Ammon's horn (tissue), 1 donor: ENCODE measurements at regions not wholly inside any gene's neighbourhood (a gene's known extent, or its start where the extent isn't known, plus 50 kb on each side); places are given as distances from the start of the nearest gene placed in this dataset.
"Not testable (repeated sequence)": the region's sequence is repeated elsewhere in the genome, so short reads cannot be mapped to it uniquely, and the experiment has no call there.

Experiments
- DNase-seq: peaks from one replicate; pipeline ENCODE4 v3.0.0-alpha.2; 2016; ENCODE audit warnings: low spot score

DNA sequence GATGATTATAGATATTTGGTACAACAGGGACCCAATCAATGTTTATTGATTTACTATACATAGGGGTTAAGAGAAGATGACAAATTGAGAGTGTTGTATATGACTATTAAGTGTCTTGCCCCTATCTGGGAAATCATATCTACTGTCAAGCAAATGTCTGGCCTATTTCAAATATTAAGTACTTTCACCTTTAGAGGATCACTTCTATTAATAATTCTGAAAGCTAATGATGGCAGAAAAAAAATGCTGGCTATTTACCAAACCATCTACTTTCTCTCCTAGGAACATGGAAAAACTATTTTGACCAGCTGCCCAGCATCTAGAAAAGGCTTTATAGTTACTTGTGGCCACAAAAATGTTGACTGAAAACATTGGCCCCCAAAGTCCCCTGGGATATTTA is 632.3 kb upstream of the ZNF385D start:
- DNase-seq, result no peak

GRCh38 chr3:22386107-22386506 is 635.1 kb upstream of the ZNF385D start:
- DNase-seq, result no peak

GRCh38 chr3:22392286-22392685 is 641.3 kb upstream of the ZNF385D start:
- DNase-seq, result no peak

- DNase-seq, result no peak
Observed at GRCh38 chr3:22392859-22393258, 641.8 kb upstream of the ZNF385D start.

GRCh38 chr3:22399566-22399965 is 648.6 kb upstream of the ZNF385D start:
- DNase-seq, result no peak

- DNase-seq, result no peak
Observed at GRCh38 chr3:22401499-22401898, 650.5 kb upstream of the ZNF385D start.

DNA sequence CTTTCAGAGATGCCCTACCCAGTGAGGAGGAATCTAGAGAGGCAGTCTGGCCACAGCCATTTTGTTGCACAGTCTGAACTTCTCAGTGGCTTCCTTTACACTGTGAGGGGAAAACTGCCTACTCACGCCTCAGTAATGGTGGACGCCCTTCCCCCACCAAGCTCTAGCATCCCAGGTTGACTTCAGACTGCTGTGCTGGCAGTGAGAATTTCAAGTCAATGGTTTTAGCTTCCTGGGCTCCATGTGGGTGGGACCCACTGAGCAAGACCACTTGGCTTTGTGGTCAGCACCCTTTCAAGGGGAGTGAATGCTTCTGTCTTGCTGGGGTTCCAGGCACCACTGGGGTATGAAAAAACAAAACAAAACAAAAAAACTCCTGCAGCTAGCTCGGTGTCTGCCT is 663.2 kb upstream of the ZNF385D start:
- no peak for DNase-seq

GRCh38 chr3:22416838-22417446 is 665.9 kb upstream of the ZNF385D start:
- DNase-seq, result not testable (repeated sequence)

DNA sequence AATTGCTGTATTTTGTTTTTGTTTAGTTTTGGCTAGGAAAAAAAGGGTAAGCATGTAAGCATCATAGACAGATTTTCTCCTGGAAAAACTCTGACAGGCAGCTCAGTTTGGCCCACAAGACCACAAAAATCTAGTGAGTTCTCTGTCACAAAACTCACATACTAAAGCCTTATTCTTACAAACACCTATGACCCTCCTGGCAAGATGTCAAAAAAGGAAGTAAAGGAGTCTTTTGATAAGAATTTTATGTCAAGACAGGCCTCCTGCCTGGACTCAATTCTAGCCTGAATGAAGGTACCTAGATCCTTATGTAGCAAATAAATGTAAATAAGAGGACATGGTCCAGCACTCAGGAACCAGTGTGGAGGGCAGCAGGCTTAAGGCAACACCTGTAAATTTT is 668.3 kb upstream of the ZNF385D start:
- no peak for DNase-seq

DNA sequence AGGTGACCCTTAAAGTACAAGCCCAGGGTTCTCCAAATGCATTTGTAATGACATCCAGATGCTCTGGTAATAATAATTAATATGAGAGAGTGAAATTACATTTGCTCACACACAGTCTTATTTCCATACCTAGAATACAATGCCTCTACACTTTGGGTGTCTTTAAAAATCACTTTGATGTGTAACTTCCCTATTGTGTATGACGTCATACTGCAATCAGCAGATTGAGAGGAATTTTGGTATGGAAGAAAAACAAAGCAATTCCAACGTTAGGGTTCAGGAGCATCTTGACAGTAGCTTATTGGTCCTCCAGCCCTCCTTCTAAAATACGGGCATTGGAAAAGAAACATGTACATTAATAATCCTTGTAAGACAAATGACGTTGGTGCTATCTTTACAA is 670.6 kb upstream of the ZNF385D start:
- no peak for DNase-seq

DNA sequence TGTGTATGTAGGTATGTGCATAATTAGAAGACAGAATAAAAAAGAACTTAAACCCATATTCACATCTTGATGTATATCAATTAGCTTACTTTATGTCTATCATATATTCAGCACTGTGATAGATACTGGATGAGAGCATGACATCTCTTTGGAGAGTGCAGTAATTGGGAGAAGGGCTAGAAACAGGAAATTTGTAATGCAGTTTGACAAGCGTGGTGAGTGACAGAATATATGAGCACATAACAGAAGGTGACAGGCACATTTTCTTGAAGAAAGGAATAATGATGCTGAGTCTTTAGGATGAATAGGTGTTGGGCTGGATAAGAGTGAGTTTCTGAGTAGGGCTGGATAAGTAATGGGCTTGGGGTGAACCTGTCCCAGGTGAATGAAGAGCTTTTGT is 680.3 kb upstream of the ZNF385D start:
- DNase-seq, result no peak

DNA sequence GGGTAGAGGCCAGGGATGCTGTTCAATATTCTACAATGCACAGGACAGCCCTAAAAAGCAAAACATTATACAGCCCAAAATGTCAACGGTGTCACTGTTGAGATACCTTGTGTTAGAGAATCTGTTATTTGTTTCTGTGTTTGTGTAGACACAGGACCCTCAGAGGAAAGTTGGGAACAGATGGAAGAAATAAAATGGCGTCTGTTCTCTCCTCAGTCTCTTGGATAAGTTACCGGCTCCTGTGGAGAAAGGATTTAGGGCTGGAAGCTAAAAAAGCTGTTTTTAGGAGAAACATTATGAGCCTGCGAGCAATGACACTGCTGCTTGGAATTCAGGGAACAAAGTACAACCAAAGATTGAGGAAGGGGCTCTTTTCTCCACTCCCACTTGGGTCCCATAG is 688.6 kb upstream of the ZNF385D start:
- DNase-seq, result no peak

- no peak for DNase-seq
Observed at GRCh38 chr3:22441711-22442110, 690.7 kb upstream of the ZNF385D start.

GRCh38 chr3:22443571-22444233 is 692.7 kb upstream of the ZNF385D start:
- DNase-seq, result no peak

GRCh38 chr3:22445336-22445735 is 694.3 kb upstream of the ZNF385D start:
- DNase-seq, result not testable (repeated sequence)

GRCh38 chr3:22450786-22451400 is 699.9 kb upstream of the ZNF385D start:
- DNase-seq, result no peak

DNA sequence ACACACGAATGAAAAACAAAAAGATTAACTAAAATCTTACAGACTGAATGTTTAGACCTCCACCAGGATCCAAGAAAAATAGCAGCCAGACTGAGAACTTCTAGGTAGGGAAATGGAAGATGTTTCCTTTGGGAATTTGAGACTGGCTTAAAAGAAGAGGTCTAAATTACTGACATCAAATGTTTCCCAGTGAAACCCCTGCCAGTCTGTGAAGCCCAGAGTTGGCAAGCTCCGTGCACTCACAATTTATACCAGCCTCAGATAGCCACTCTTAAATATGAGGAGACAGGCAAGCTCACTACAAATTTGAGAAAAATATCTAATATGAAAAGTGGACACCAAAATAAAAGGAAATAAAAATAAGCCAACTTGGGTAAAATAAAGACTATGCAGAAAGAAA is 700.5 kb upstream of the ZNF385D start:
- no peak for DNase-seq

GRCh38 chr3:22453906-22454535 is 703.0 kb upstream of the ZNF385D start:
- DNase-seq, result no peak

DNA sequence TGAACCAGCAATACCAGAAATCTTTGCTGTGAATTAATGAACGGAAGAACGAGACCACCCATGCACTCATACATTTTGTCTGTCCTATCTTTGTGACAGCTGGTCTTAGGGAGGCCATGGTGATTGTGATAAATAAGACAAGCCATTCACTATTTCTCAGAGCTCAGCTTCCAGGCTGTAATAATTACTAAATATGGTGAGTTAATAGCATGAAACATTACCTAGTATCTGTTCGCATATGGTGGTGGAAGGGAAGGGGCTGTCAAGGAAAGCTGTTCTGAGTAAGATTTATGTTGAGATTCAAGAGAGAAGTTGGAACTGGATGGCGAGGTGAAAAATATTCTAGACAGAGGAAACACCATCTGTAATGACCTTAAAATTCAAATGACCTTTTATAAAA is 719.0 kb upstream of the ZNF385D start:
- no peak for DNase-seq

- DNase-seq, result no peak
Observed at GRCh38 chr3:22471557-22471956, 720.5 kb upstream of the ZNF385D start.

- no peak for DNase-seq
Observed at GRCh38 chr3:22474706-22475445, 723.9 kb upstream of the ZNF385D start.

GRCh38 chr3:22475665-22476240 is 724.7 kb upstream of the ZNF385D start:
- DNase-seq, result no peak
